DND-41 (cell line): ENCODE measurements at regions not wholly inside any gene's neighbourhood (a gene's known extent, or its start where the extent isn't known, plus 50 kb on each side); places are given as distances from the start of the nearest gene placed in this dataset.

ENCODE experiments used
- CTCF ChIP-seq: IDR thresholded peaks from 2 replicates; pipeline ENCODE4 v1.5.1; 2012; ENCODE audit warnings: borderline replicate concordance, low read length, moderate library complexity, mild to moderate bottlenecking; ENCODE audit not compliant: poor library complexity, severe bottlenecking; ENCODE audit errors: extremely low read depth
- EZH2 ChIP-seq: IDR thresholded peaks from 3 replicates; pipeline ENCODE4 v1.6.1; 2012; ENCODE audit warnings: borderline replicate concordance, low read depth, mild to moderate bottlenecking, moderate library complexity, low read length, inconsistent platforms; ENCODE audit not compliant: severe bottlenecking

GRCh38 chr9:24879591-24879990 is 333.9 kb upstream of the IZUMO3 start:
- TF ChIP-seq EZH2 (no peak), CTCF (no peak)
